ENCODE measurements at regions not wholly inside any gene's neighbourhood (a gene's known extent, or its start where the extent isn't known, plus 50 kb on each side); places are given as distances from the start of the nearest gene placed in this dataset.

DNA sequence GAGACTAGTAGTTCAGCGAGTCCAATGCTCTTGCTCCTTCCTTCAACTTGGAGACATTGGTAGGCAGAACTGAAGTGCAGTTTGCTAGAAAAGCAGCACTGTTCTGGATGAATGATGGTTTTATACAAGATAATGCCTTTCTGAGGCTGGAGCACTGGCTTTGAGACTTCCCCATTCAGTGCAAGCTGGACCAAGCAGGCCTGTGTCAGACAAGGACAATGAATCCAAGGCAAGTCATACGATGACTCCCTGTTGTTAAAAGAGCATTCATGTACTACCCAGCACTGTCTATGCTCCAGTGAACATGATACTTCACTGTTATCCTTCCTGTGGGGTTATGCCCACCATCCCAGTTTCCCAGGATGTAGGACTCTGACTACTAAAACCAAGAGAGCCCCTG, 242.3 kb upstream of the RAG2 start:
- TF ChIP-seq SMC3 (IDR thresholded peaks at IDR 0.05; ENCODE audit: borderline replicate concordance, low read length) = no peak
- TF ChIP-seq SUPT20H (IDR thresholded peaks at IDR 0.05; ENCODE audit: borderline replicate concordance, control insufficient read depth, low read depth, low read length) = no peak
- TF ChIP-seq CHD4 (IDR thresholded peaks at IDR 0.05) = no peak
- no peak for TF ChIP-seq TCF7 (IDR thresholded peaks at IDR 0.05; ENCODE audit: borderline replicate concordance)
- no peak for TF ChIP-seq POLR2A (IDR thresholded peaks at IDR 0.05; ENCODE audit: low read depth, low read length)
- TF ChIP-seq LARP7 (IDR thresholded peaks at IDR 0.05) = no peak
- TF ChIP-seq, protein P1, sequence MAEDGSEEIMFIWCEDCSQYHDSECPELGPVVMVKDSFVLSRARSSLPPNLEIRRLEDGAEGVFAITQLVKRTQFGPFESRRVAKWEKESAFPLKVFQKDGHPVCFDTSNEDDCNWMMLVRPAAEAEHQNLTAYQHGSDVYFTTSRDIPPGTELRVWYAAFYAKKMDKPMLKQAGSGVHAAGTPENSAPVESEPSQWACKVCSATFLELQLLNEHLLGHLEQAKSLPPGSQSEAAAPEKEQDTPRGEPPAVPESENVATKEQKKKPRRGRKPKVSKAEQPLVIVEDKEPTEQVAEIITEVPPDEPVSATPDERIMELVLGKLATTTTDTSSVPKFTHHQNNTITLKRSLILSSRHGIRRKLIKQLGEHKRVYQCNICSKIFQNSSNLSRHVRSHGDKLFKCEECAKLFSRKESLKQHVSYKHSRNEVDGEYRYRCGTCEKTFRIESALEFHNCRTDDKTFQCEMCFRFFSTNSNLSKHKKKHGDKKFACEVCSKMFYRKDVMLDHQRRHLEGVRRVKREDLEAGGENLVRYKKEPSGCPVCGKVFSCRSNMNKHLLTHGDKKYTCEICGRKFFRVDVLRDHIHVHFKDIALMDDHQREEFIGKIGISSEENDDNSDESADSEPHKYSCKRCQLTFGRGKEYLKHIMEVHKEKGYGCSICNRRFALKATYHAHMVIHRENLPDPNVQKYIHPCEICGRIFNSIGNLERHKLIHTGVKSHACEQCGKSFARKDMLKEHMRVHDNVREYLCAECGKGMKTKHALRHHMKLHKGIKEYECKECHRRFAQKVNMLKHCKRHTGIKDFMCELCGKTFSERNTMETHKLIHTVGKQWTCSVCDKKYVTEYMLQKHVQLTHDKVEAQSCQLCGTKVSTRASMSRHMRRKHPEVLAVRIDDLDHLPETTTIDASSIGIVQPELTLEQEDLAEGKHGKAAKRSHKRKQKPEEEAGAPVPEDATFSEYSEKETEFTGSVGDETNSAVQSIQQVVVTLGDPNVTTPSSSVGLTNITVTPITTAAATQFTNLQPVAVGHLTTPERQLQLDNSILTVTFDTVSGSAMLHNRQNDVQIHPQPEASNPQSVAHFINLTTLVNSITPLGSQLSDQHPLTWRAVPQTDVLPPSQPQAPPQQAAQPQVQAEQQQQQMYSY (CRISPR knock-in tag; IDR thresholded peaks at IDR 0.05) = no peak
- TF ChIP-seq HDAC2 (IDR thresholded peaks at IDR 0.05) = no peak
- TF ChIP-seq RAD51 (IDR thresholded peaks at IDR 0.05) = no peak
- no peak for TF ChIP-seq SRF (IDR thresholded peaks at IDR 0.05; ENCODE audit: low read depth in 2 of 2, low read length in 2 of 2)
- TF ChIP-seq CBFB (IDR thresholded peaks at IDR 0.05; ENCODE audit: low read depth) = no peak
- TF ChIP-seq KLF5 (IDR thresholded peaks at IDR 0.05; ENCODE audit: partially characterized antibody) = no peak
- Histone ChIP-seq H4K20me1 (ENCODE audit: control insufficient read depth, insufficient read depth) (no peaks in the 10 kb centered on the region), H3K4me3 (no peak overlapping the region), H3K27ac (ENCODE audit: control insufficient read depth, insufficient read depth) (no peak overlapping the region), H3K4me2 (ENCODE audit: control insufficient read depth, insufficient read depth) (no peak overlapping the region), H3K9ac (ENCODE audit: control insufficient read depth, insufficient read depth, low read length) (no peak overlapping the region), H2AFZ (ENCODE audit: control insufficient read depth, low read depth, low read length) (no peak overlapping the region), H3K27me3 (replicated peaks in 1 of 2; ENCODE audit: control insufficient read depth in 2 of 2, insufficient read depth in 2 of 2, low read length in 1 of 2) (no peaks in the 10 kb centered on the region), H3K4me1 (ENCODE audit: control insufficient read depth, insufficient read depth, low read length) (no peaks in the 10 kb centered on the region), H3K36me3 (ENCODE audit: control insufficient read depth in 2 of 2, insufficient read depth in 2 of 2, low read length in 1 of 2) (no peaks in the 10 kb centered on the region), H3K79me2 (ENCODE audit: control insufficient read depth, insufficient read depth, low read length) (no peaks in the 10 kb centered on the region), H3K9me3 (replicated peaks; ENCODE audit: control insufficient read depth, insufficient read depth, low read length) (no peaks in the 10 kb centered on the region)
- DNase-seq (ENCODE audit: low read depth, low spot score) (no peak), FAIRE-seq (no peak), ATAC-seq (no peak)
- POLR2A ChIA-PET = no interaction called here
- CTCF ChIA-PET = no interaction called here
- 6% methylated on average over 2 of the region's 2 CpGs for WGBS (ENCODE audit: insufficient coverage, insufficient replicate concordance, low lambda C conversion rate, missing lambda C conversion rate)
- RAD21 ChIA-PET (ENCODE audit: unreplicated experiment) = no interaction called here
- in situ Hi-C loops (cut with MboI) (no loop called here), intact Hi-C loops (cut with micrococcal nuclease; ENCODE audit: unreplicated experiment) (no loop called here)
- no TSS peak for BruUV-seq (replicated peaks)
- SMC1A ChIA-PET (ENCODE audit: uncharacterized antibody, unreplicated experiment) = no interaction called here

Data from GM12878 (cell line).